IMR-90 (cell line): ENCODE measurements at regions not wholly inside any gene's neighbourhood (a gene's known extent, or its start where the extent isn't known, plus 50 kb on each side); places are given as distances from the start of the nearest gene placed in this dataset.

ENCODE experiments used
- BHLHE40 ChIP-seq: fragments of 150-350 bp; IDR thresholded peaks from 2 replicates; pipeline ENCODE4 v1.6.1; 2016; ENCODE audit warnings: mild to moderate bottlenecking, low read depth, low read length
- POLR2A ChIP-seq: IDR thresholded peaks from 2 replicates; pipeline ENCODE4 v1.6.1; 2012; ENCODE audit warnings: mild to moderate bottlenecking, low read depth, low read length
- TF ChIP-seq, protein P1 (sequence below): conservative IDR thresholded peaks from 2 replicates; pipeline ENCODE4 v1.5.1; 2012; ENCODE audit warnings: mild to moderate bottlenecking, low read depth, low read length, improper control_type of control experiment

- TF ChIP-seq BHLHE40: no peak
- TF ChIP-seq, protein P1, sequence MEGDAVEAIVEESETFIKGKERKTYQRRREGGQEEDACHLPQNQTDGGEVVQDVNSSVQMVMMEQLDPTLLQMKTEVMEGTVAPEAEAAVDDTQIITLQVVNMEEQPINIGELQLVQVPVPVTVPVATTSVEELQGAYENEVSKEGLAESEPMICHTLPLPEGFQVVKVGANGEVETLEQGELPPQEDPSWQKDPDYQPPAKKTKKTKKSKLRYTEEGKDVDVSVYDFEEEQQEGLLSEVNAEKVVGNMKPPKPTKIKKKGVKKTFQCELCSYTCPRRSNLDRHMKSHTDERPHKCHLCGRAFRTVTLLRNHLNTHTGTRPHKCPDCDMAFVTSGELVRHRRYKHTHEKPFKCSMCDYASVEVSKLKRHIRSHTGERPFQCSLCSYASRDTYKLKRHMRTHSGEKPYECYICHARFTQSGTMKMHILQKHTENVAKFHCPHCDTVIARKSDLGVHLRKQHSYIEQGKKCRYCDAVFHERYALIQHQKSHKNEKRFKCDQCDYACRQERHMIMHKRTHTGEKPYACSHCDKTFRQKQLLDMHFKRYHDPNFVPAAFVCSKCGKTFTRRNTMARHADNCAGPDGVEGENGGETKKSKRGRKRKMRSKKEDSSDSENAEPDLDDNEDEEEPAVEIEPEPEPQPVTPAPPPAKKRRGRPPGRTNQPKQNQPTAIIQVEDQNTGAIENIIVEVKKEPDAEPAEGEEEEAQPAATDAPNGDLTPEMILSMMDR: no peak
- no peak for TF ChIP-seq POLR2A
Observed at GRCh38 chr1:244303610-244303969, 148.1 kb downstream of the ADSS2 start.
